Esophagus squamous epithelium (tissue), 5 donors: ENCODE measurements at regions not wholly inside any gene's neighbourhood (a gene's known extent, or its start where the extent isn't known, plus 50 kb on each side); places are given as distances from the start of the nearest gene placed in this dataset.
A peak's percentile ranks its signal among the peaks of the same experiment; 100 is the strongest.

Experiments
- DNase-seq: peaks from one replicate; lab custom pipeline; 2025; lab: John Stamatoyannopoulos, UW
- H3K27ac ChIP-seq, 4 donors: fragments of 200-600 bp; sonication (generic); one replicate each; pipeline ENCODE4 v1.5.1; 2016 to 2019; ENCODE audit warnings: mild to moderate bottlenecking in 1 of 4
- H3K27me3 ChIP-seq, 4 donors: fragments of 200-600 bp; sonication (generic); 1 replicate in 3 of 4; 2 replicates in 1 of 4; pipeline versions ENCODE4 v1.5.1 to v1.6.0; 2017 to 2021; ENCODE audit warnings: antibody characterized with exemption in 1 of 4
- H3K36me3 ChIP-seq, 3 donors: fragments of 200-600 bp; sonication (generic); one replicate each; pipeline ENCODE4 v1.5.1; 2016 to 2019
- H3K4me1 ChIP-seq, 3 donors: fragments of 200-600 bp; sonication (generic); one replicate each; pipeline ENCODE4 v1.5.1; 2017 to 2019
- H3K4me3 ChIP-seq, 4 donors: fragments of 200-600 bp; sonication (generic); 1 replicate in 3 of 4; 2 replicates in 1 of 4; pipeline ENCODE4 v1.5.1; 2016 to 2019; ENCODE audit warnings: mild to moderate bottlenecking in 2 of 4, moderate library complexity in 1 of 4
- H3K9me3 ChIP-seq, 3 donors: fragments of 200-600 bp; sonication (generic); one replicate each; pipeline ENCODE4 v1.5.1; 2016 to 2019
- CTCF ChIP-seq, 6 experiments: fragments of 450-650 bp in 4 of 6; fragments of 200-600 bp in 2 of 6; sonication (generic) in 2 of 6; IDR thresholded peaks; one replicate each; pipeline ENCODE4 v1.5.1; 2016 to 2019; ENCODE audit warnings: antibody characterized with exemption in 6 of 6, mild to moderate bottlenecking in 4 of 6, moderate library complexity in 4 of 6
- POLR2A ChIP-seq, 4 donors: fragments of 450-650 bp; IDR thresholded peaks; one replicate each; pipeline ENCODE4 v1.6.1; 2017; ENCODE audit warnings: antibody characterized with exemption in 4 of 4, mild to moderate bottlenecking in 4 of 4, moderate library complexity in 3 of 4
- WGBS, 2 donors: methylation state at CpG; one replicate each; pipeline ENCODE4 v1.1.5; 2018; 5-methylcytosine and 5-hydroxymethylcytosine counted together
- intact Hi-C: fragments of 100-400 bp; cut with DNase I; formaldehyde crosslinking; loops from one replicate; pipeline ENCODE4 v1.15.0; 2022
- donor health status: DM: yes; HTN: yes; CAD: no.

GRCh38 chr7:134370135-134370534 is 53.4 kb upstream of the SLC35B4 start:
- Histone ChIP-seq H3K4me1 (peaks cover 10 to 75% (median 29%) of the 10 kb centered on the region in 3 donors), H3K27ac (peak overlapping the region in 3 of 4 donors; percentile 75 to 84 (median 76)), H3K4me3 (no peak overlapping the region), H3K27me3 (no peaks in the 10 kb centered on the region), H3K36me3 (no peaks in the 10 kb centered on the region), H3K9me3 (no peaks in the 10 kb centered on the region)
- DNase-seq: no peak
- TF ChIP-seq CTCF (IDR thresholded peaks at IDR 0.05): no peak
- TF ChIP-seq POLR2A (IDR thresholded peaks at IDR 0.05): no peak
- intact Hi-C loops: no loop called here
- WGBS, 2 donors: 53 to 56% methylated on average over 4 of the region's 4 CpGs

GRCh38 chr7:134368851-134369544 is 52.3 kb upstream of the SLC35B4 start:
- Histone ChIP-seq H3K36me3 (no peaks in the 10 kb centered on the region), H3K4me3 (no peak overlapping the region), H3K27me3 (no peaks in the 10 kb centered on the region), H3K27ac (peak overlapping the region; percentile 42 to 84 (median 76)), H3K4me1 (peaks cover 10 to 85% (median 34%) of the 10 kb centered on the region in 3 donors), H3K9me3 (no peaks in the 10 kb centered on the region)
- intact Hi-C loops: no loop called here
- TF ChIP-seq POLR2A (IDR thresholded peaks at IDR 0.05): no peak
- TF ChIP-seq CTCF (IDR thresholded peaks at IDR 0.05): no peak
- 17 to 18% methylated on average over 2 of the region's 2 CpGs for WGBS, 2 donors
- no peak for DNase-seq

- H3K27me3 ChIP-seq: no peaks in the 10 kb centered on the region
- WGBS, 2 donors: 87 to 88% methylated on average over 5 of the region's 5 CpGs
- H3K4me3 ChIP-seq: no peak overlapping the region
- no peaks in the 10 kb centered on the region for H3K36me3 ChIP-seq
- H3K9me3 ChIP-seq: no peaks in the 10 kb centered on the region
- intact Hi-C loops: no loop called here
- no peak for DNase-seq
- TF ChIP-seq CTCF (IDR thresholded peaks at IDR 0.05) (no peak), POLR2A (IDR thresholded peaks at IDR 0.05) (no peak)
- peak overlapping the region in 3 of 4 donors; percentile 75 to 84 (median 76) for H3K27ac ChIP-seq
- H3K4me1 ChIP-seq: peaks cover 10 to 82% (median 34%) of the 10 kb centered on the region in 3 donors
These were observed 51.4 kb upstream of the SLC35B4 start for GRCh38 chr7:134367956-134368749.
